NT2/D1 (cell line): ENCODE measurements at regions not wholly inside any gene's neighbourhood (a gene's known extent, or its start where the extent isn't known, plus 50 kb on each side); places are given as distances from the start of the nearest gene placed in this dataset.
"Not testable (repeated sequence)": the region's sequence is repeated elsewhere in the genome, so short reads cannot be mapped to it uniquely, and the experiment has no call there.

Experiments used
- DNase-seq: peaks from one replicate; pipeline ENCODE4 v3.0.0-alpha.2; 2011; ENCODE audit warnings: low read depth, low spot score
- H3K27me3 ChIP-seq: 2 replicates; pipeline ENCODE4 v1.6.0; 2011; ENCODE audit warnings: mild to moderate bottlenecking; ENCODE audit not compliant: insufficient read length, insufficient read depth
- H3K36me3 ChIP-seq: 2 replicates; pipeline ENCODE4 v1.6.1; 2011; ENCODE audit warnings: mild to moderate bottlenecking, low read length, mixed read lengths; ENCODE audit not compliant: insufficient read depth, insufficient read length
- H3K4me1 ChIP-seq: 2 replicates; pipeline ENCODE4 v1.5.1; 2011; ENCODE audit not compliant: insufficient read depth, insufficient read length
- H3K4me3 ChIP-seq: 2 replicates; pipeline ENCODE4 v1.5.1; 2011; ENCODE audit warnings: low read depth; ENCODE audit not compliant: insufficient read length
- H3K9ac ChIP-seq: 2 replicates; pipeline ENCODE4 v1.6.0; 2011; ENCODE audit warnings: low read depth; ENCODE audit not compliant: insufficient read length
- H3K9me3 ChIP-seq: 2 replicates; pipeline ENCODE4 v1.5.1; 2011; ENCODE audit warnings: mild to moderate bottlenecking, low read length; ENCODE audit not compliant: insufficient read depth
- SUZ12 ChIP-seq: IDR thresholded peaks from 2 replicates; pipeline ENCODE4 v1.6.1; 2011; ENCODE audit not compliant: insufficient read length, insufficient read depth; ENCODE audit errors: extremely low read depth
- YY1 ChIP-seq: IDR thresholded peaks from 2 replicates; pipeline ENCODE4 v1.6.1; 2011; ENCODE audit not compliant: insufficient read length, insufficient read depth
- ZNF274 ChIP-seq: IDR thresholded peaks from 2 replicates; pipeline ENCODE4 v1.6.1; 2011; ENCODE audit warnings: mild to moderate bottlenecking, low read depth, low read length

GRCh38 chr7:9149499-9150082 is 716.2 kb downstream of the NXPH1 start:
- Histone ChIP-seq H3K27me3 (no peaks in the 10 kb centered on the region), H3K9ac (no peak overlapping the region), H3K9me3 (no peaks in the 10 kb centered on the region), H3K36me3 (no peaks in the 10 kb centered on the region), H3K4me1 (no peaks in the 10 kb centered on the region), H3K4me3 (no peak overlapping the region)
- no peak for DNase-seq
- no peak for TF ChIP-seq ZNF274
- no peak for TF ChIP-seq SUZ12
- no peak for TF ChIP-seq YY1

- H3K9me3 ChIP-seq, DNase-seq, H3K4me3 ChIP-seq, H3K36me3 ChIP-seq, H3K27me3 ChIP-seq, H3K9ac ChIP-seq, H3K4me1 ChIP-seq: not testable (repeated sequence)
Observed at GRCh38 chr7:9163691-9164090, 730.3 kb downstream of the NXPH1 start.

GRCh38 chr7:9175871-9176270 is 742.5 kb downstream of the NXPH1 start:
- H3K9me3 ChIP-seq = no peaks in the 10 kb centered on the region
- no peaks in the 10 kb centered on the region for H3K36me3 ChIP-seq
- no peak overlapping the region for H3K4me3 ChIP-seq
- H3K9ac ChIP-seq = no peak overlapping the region
- TF ChIP-seq SUZ12 = no peak
- no peak for TF ChIP-seq ZNF274
- no peak for TF ChIP-seq YY1
- H3K27me3 ChIP-seq = no peaks in the 10 kb centered on the region
- no peaks in the 10 kb centered on the region for H3K4me1 ChIP-seq
- DNase-seq = no peak

GRCh38 chr7:9181356-9181755 is 747.9 kb downstream of the NXPH1 start:
- TF ChIP-seq SUZ12 (no peak), ZNF274 (no peak), YY1 (no peak)
- DNase-seq = no peak
- H3K27me3 ChIP-seq = no peaks in the 10 kb centered on the region

GRCh38 chr7:9186730-9187129 is 753.3 kb downstream of the NXPH1 start:
- Histone ChIP-seq H3K4me3 (no peak overlapping the region), H3K9me3 (no peaks in the 10 kb centered on the region), H3K4me1 (no peaks in the 10 kb centered on the region), H3K36me3 (no peaks in the 10 kb centered on the region), H3K27me3 (no peaks in the 10 kb centered on the region), H3K9ac (no peak overlapping the region)
- DNase-seq = no peak
- TF ChIP-seq SUZ12 (no peak), YY1 (no peak), ZNF274 (no peak)

More at GRCh38 chr7:9181356-9181755, 747.9 kb downstream of the NXPH1 start:
- no peak overlapping the region for H3K4me3 ChIP-seq
- no peaks in the 10 kb centered on the region for H3K36me3 ChIP-seq
- no peak overlapping the region for H3K9ac ChIP-seq
- H3K4me1 ChIP-seq = no peaks in the 10 kb centered on the region
- H3K9me3 ChIP-seq = no peaks in the 10 kb centered on the region

- H3K27me3 ChIP-seq = no peaks in the 10 kb centered on the region
- H3K9ac ChIP-seq = no peak overlapping the region
- no peak for TF ChIP-seq SUZ12
- TF ChIP-seq ZNF274 = no peak
- no peak for TF ChIP-seq YY1
- no peak overlapping the region for H3K4me3 ChIP-seq
- H3K4me1 ChIP-seq = no peaks in the 10 kb centered on the region
- no peaks in the 10 kb centered on the region for H3K9me3 ChIP-seq
- H3K36me3 ChIP-seq = no peaks in the 10 kb centered on the region
- no peak for DNase-seq
Observed at GRCh38 chr7:9189703-9190102, 756.3 kb downstream of the NXPH1 start.

- H3K4me1 ChIP-seq = no peaks in the 10 kb centered on the region
- no peak overlapping the region for H3K4me3 ChIP-seq
- no peaks in the 10 kb centered on the region for H3K36me3 ChIP-seq
- DNase-seq = no peak
- H3K9me3 ChIP-seq = no peaks in the 10 kb centered on the region
- H3K9ac ChIP-seq = no peak overlapping the region
- TF ChIP-seq ZNF274 (no peak), YY1 (no peak), SUZ12 (no peak)
- H3K27me3 ChIP-seq = no peaks in the 10 kb centered on the region
Observed at GRCh38 chr7:9192969-9193368, 759.6 kb downstream of the NXPH1 start.

- TF ChIP-seq SUZ12 = no peak
- no peak for TF ChIP-seq ZNF274
- no peak overlapping the region for H3K9ac ChIP-seq
- DNase-seq = no peak
- H3K4me3 ChIP-seq = no peak overlapping the region
- no peaks in the 10 kb centered on the region for H3K4me1 ChIP-seq
- H3K27me3 ChIP-seq = no peaks in the 10 kb centered on the region
- H3K36me3 ChIP-seq = no peaks in the 10 kb centered on the region
- H3K9me3 ChIP-seq = no peaks in the 10 kb centered on the region
Observed at GRCh38 chr7:9200626-9201025, 767.2 kb downstream of the NXPH1 start.

GRCh38 chr7:9201928-9202327 is 768.5 kb downstream of the NXPH1 start:
- Histone ChIP-seq H3K4me3 (no peak overlapping the region), H3K9ac (no peak overlapping the region), H3K4me1 (no peaks in the 10 kb centered on the region), H3K27me3 (no peaks in the 10 kb centered on the region), H3K36me3 (no peaks in the 10 kb centered on the region), H3K9me3 (no peaks in the 10 kb centered on the region)
- TF ChIP-seq YY1 (no peak), ZNF274 (no peak)
- no peak for DNase-seq
